Stimulated activated CD4-positive, alpha-beta T cell treated with anti-CD3 and anti-CD28 coated beads, Interleukin-1b, Interleukin-23, amount 100 ng/mL, for 4 hours (primary cell): ENCODE measurements at regions not wholly inside any gene's neighbourhood (a gene's known extent, or its start where the extent isn't known, plus 50 kb on each side); places are given as distances from the start of the nearest gene placed in this dataset.
"Not testable (repeated sequence)": the region's sequence is repeated elsewhere in the genome, so short reads cannot be mapped to it uniquely, and the experiment has no call there.

ENCODE experiments used
- DNase-seq, 2 donors: peaks; one replicate each; pipeline ENCODE4 v3.0.0-alpha.2; 2020; ENCODE audit warnings: low read depth in 2 of 2

DNA sequence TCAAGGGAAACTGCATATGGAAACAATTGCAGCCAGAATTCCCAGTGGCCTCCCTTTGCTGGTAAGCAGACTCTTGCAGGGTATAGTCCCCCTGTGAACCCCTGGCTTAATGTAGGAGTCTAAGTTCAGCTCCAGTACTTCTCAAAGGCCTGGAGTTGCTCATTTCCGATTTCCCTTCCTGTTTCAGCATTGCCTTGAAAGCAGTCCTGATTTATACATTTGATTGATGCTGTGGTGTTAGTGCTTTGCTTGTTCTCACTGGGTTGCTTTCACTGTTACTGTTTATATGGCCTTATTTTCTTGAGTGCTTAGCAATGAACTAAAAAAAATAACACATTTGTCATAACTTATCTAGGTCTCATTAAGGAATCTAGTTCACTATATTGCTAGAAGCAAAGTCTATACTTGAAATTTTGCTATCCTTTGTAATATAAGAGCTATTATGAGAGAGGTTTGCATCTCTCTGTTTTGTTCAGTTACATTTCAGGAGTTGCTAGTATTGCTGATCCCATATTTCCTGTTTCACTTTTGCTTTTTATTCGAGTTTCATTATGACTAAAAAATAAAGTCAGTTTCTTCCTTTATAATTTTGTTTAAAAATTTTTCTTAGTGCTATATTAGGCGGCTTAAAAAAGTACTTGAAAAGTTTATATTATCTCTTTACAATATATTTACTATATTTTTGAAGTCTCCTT is 122.4 kb upstream of the NMUR2 start:
- DNase-seq, result no peak

DNA sequence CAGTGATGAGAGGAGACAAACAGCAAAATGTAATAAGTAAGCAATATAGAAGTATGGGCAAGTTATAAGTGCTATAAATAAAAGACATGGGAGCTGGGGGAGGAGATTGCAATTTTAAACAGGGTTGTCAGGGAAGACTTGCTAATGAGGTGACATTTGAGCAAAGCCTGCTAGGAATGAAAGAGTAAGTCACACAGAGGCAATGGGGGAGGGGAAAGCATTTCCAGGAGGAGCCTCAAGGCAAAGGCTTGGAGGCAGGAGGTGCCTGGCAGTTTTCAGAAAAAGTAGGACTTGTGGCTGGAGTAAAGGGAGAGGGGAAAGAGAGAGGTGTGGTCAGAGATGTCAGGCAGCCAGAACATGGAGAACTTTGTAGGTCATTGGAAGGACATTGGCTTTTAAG is 124.4 kb upstream of the NMUR2 start:
- DNase-seq, result no peak

DNA sequence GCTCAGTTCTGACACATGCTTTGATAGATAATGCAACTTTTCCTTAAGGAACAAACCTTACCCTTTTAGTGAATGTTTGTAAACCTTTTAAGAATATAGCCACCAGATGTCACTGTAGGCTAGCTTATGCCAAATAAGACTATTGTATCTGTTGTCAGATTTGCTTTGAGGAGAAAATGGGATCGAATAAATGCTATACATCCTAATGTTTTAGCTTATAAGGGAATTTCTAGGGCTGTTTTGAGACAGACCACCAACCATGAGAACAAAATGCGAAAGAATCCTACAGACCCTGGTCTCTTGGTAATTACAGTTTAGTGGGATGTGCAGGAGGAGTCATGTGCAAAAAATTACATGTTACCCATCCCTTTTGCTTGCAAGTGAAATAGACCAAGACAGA is 127.6 kb upstream of the NMUR2 start:
- DNase-seq, result no peak

DNA sequence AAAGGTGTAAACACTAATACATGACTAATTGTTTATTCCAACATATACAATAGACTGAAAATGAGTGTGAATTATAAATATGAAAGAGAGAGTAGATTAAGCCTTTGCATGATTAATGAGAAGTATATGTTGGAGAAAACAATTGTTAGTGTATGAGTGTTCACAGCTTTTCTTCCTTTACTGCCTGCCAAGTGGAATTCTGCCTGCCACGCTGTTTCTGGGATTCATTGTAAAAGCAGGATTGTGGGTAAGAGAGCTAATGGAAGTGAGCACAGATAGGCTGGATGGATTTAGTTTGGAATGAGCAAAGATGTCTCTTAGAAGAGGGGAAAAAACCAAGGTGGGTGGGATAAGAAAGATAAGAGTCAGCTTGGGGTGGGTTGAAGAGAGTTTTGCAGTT is 129.6 kb upstream of the NMUR2 start:
- no peak for DNase-seq

DNA sequence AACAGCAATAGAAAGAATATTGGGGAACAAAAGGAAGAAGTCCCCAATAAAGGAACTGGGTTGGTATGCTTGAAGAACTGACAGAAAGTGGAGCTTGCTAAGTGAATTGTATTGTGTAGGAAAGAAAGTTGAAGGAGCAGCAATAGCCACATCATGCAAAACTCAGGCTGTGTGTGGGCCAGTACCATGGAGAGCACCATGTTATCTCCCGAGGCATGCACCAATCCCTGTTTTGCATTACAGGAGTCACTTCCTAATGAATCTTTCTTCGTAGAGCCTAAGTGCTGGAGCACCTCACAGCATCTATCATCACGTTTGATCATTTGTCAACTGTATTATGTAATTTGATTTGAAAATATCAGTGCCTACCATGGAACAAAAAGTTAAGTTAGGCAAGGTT is 137.7 kb upstream of the NMUR2 start:
- no peak for DNase-seq

DNA sequence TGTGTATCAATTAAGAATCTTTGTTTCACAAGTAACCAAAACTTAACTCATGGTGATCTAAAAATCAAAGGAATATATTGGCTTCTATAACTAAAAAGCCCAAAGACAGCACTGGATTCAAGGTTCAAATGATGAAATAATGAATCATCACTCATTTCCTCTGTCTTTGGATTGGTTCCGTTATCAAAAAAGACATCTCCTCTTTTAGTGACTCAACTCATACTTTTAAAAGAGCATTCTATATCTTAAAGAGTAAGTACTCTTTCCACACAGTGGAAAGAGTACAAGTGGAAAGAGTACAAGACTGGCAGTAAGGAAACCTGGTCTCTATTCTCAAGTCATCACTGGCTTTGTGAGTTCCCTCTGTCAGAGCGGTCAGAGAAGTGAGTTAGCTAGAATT is 141.4 kb upstream of the NMUR2 start:
- no peak for DNase-seq

DNA sequence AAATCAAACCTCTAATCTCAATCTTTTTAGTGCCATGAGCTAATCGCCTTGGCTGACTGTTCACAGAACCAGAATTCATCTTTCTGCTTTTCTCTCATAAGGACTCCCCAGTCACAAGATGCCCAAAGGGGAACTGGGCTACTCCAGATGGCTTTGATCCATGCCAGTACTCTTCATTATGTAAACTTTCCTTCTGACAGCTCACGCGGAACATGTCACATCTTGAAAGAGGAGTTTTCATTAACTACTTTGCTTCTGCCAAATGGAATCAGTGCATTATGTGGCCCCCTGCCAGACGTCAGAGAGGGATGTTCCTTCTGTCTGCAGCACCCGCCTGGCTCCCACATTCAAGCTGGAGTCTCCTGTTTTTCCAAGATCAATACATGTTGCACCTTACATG is 142.1 kb upstream of the NMUR2 start:
- no peak for DNase-seq

DNA sequence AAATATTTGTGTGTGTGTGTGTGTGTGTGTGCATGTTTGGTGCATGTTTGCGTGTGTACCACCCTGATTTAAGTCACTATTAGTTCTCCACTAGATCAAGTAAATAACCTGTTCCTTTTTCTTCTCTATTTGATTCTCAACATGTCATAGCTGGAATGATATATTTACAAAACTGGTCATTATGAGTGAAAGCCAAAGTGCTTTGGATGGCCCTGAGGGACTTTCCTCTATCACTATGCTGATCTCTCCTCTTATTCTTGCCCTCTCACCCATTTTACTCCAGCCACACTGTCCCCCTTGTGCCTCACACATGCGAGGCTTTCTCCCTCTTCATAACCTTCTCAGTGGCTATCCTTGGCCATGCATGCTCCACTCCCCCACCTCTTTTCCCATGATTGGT is 144.6 kb upstream of the NMUR2 start:
- no peak for DNase-seq

DNA sequence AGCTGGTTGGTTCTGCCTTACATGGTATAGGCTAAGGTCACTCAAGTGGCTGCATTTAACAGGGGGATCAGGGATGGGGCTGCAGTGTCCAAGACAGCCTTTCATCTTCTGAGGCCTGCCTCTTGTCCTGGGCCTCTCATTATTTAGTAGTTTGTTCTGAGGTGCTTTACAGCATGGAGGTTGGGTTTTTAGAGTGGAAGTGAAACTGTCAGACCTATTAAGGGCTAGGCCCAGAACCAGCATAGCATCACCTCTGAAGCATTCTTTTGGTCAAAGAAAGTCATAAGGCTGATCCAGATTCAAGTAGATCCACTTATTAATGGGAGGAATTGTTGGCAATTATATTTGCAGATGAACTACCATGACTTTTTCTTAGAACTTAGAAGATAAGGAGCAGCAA is 146.0 kb upstream of the NMUR2 start:
- DNase-seq, result no peak

DNA sequence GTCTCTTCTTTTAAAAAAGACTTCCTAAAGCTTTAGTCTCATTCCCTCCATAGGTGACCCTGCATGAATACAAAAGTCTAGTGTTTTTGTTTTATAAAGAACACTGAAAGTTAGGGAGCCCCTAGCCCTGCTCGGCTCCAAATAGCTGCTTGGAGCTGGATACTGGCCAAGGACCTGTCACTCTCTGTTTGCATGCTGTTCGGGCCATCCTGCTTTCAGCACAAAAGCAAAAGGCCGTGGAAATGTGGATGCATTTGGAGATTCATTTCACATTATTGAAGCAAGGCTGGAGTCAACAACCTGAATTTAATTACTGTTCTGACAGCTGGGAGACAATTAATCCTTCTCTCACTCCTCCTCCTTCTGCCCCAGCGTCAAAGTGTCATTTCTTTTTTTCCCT is 151.7 kb upstream of the NMUR2 start:
- DNase-seq, result no peak

DNA sequence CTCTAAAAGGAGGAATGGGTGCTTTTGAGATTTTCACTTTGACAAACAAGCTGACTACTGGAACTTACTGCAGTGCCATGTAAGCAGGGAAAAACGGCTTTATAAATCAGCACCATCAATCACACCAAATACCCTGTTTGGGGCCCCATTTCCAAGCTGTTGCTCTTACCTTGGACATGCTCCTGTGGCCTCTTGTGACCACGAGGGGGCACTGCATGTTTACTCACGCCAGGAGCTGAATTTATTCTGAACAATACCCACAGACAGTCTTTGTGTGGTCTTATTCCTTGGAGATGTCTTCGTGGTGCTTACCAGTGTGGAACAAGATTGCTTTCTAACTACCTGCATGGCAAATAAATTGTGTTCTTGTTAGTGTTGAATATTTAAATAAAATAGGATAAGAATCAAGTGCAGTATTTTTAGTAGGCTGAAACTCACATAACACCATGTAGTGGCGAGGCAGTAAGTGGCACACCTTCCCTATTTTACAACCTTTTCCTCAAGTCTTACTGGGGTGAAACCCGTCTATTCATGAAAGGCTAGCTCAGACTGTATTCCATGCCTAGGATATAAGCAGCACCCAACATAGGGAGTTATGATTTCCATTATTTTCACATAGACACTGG is 155.5 kb upstream of the NMUR2 start:
- DNase-seq, result peak in 1 of 2 donors; percentile 4

DNA sequence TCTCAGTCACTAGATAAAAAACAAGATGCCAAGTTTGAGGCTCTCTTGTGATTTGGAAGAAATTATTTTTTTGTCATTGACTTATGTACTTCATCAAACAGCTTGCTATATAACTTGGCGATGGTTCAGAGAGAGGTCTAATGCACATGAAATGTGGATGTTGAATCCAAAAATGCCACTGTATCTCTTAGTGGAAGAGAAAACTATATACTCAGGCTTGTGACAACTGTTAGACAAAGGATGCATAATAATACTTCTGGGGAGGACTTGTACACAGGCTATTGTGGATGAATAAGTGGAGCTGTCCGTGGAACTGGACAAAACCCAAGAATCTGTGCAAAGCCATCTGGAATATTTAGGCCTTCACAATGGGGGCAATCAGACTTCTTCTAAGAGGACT is 162.9 kb upstream of the NMUR2 start:
- no peak for DNase-seq

DNA sequence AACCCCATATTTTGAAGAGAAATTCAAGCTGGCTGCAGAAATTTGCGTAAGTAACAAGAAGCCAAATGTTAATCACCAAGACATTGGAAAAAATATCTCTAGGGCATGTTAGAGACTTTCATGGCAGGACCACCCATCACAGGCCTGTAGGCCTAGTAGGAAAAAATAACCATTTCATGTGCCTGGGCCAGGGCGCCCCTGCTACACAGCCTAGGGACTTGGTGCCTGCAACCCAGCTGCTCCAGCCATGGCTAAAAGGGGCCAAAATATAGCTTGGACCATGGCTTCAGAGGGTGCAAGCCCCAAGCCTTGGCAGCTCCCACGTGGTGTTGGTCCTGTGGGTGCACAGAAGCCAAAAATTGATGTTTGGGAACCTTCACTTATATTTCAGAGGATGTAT is 167.7 kb upstream of the NMUR2 start:
- no peak for DNase-seq

DNA sequence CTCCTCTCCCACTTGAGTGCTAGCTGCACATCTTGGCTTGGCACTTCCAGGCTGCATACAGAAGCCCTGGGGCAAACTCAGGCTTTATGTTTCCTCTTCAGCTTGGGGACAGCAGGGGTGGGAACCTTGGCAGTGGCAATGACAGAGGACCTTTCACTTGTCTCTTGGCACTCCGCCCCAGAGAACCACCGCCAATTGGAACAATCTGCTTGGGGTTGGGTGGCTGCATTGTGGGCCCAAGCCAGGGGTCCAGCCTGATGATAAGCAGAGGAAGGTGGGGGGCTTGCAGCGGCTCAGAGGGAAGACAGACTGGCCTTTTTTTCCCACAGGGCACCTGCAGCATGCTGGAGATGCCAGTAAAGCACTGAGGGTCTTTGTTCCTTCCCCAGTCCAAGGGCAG is 179.0 kb upstream of the NMUR2 start:
- no peak for DNase-seq

DNA sequence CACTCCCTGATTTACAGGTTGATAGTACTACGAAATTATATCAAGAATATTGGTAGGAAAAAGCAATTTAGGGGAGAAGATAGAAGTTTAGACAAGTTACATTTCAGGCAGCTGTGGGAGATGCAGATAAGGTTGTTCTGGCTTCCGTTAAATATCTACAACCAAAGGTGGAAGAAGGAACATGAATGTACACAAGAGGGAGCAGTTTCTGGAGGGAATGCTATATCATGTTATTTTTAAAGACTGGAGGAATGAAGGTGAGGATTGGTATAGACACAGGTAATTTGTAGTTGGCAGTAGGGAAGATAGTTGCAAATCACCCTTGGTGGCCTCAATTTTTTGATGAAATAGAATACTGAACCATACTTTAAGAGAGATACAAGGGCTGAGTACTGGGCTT is 187.3 kb upstream of the NMUR2 start:
- DNase-seq, result no peak

DNA sequence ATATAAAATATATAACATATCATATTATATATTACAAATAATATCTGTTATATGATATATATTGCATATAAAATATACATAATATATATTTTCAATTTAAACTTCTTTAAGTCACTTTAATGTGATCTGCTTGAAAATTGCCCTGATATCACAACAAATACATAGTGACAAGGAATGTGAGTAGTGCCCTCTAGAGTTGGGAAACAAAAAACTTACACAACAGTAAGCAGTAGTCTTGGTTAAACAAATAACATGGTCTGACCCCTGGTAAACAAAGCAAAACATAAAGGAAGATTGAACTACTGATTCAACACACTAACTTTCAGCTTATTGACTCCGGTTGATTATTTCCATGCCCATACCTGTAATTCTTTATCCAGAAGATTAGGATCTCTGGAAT is 188.3 kb upstream of the NMUR2 start:
- DNase-seq, result no peak

DNA sequence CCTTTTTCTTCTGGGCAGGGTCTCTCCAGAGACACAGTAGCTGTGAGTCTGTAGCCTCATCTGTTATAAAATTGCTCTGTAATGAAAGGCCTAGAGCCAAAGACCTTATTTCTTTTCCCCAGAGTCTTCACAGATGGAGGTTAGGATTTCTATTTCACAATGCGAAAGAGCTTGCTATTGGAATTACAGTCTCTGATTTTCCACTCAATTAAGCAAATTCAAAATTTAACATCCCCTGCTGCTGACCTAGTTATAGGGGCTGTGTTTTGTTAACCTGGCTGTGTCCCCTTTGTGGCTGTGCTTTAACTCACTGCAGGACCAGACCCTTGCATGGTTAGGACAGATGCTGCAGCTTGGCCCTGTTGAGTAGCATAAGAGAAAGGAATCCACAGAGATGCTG is 190.3 kb upstream of the NMUR2 start:
- DNase-seq, result no peak

DNA sequence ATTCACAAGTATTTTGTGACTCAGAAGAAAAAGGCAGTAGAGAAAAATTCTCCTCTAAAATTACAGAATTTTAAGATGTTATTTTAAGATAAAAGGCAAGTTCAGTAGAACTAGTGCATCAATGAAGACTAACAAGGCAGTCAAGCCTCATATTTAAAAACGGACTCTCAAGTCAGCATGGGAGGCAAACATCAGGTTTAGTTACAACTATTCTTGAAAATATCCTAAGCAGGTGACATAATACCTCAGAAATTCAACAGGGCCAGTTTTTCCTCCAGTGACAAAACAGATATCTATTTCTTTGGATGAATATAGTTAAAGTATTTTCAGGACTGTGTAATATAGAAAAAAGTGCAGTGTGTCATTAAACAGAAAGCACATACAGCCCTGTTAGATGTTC is 194.0 kb upstream of the NMUR2 start:
- DNase-seq, result no peak

DNA sequence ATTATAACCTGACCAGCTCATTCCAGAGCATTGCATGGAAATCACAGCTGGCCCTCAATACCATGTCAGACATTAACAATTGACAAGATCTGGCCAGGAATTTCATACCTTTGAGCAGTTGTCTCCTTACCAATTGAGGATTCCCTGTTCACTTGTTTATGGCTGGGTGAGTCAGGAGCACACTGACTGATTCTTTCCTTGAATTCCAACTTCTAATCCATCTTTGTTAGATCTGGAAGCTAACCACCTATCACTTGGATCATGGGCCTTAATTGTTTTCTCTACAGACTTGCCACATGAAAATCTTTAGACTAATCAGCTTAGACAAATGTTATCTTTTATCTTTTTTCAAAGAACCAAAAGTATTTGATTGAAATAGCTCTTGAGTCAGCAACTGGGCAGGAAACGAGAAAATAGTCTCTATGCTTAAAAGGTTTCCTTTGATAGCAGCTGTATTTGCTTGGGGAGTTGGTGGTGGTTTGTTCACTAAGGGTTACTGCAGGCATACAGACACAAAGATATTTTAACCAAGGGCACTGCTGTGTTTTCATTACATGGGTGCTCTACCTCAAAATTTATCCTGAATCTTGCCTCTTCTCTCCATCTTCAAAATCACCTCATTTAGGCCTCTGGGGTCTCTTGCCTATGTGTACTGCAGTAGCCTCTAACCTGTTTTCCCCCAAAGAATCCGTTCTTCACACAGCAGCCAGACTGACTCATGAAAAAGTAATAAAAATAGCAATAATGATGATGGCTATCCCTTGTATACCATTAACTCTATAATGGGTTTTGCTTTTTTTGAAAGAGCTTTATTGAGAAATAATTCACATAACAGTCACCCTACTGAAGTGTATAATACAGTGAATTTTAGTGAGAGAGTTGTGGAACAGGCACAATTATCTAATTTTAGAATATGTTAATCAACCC is 197.0 kb upstream of the NMUR2 start:
- DNase-seq, result no peak

DNA sequence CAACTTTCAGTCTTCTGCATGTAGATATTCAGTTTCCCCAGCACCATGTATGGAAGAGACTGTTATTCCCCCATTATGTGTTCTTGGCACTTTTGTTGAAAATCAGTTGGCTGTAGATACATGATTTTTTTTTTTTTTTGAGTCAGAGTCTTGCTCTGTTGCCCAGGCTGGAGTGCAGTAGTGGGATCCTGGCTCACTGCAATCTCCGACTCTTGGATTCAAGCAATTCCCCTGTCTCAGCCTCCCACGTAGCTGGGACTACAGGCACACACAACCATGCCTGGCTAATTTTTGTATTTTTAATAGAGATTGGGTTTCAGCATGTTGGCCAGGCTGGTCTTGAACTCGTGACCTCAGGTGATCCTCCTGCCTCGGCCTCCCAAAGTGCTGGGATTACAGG is 201.0 kb upstream of the NMUR2 start:
- DNase-seq, result not testable (repeated sequence)

DNA sequence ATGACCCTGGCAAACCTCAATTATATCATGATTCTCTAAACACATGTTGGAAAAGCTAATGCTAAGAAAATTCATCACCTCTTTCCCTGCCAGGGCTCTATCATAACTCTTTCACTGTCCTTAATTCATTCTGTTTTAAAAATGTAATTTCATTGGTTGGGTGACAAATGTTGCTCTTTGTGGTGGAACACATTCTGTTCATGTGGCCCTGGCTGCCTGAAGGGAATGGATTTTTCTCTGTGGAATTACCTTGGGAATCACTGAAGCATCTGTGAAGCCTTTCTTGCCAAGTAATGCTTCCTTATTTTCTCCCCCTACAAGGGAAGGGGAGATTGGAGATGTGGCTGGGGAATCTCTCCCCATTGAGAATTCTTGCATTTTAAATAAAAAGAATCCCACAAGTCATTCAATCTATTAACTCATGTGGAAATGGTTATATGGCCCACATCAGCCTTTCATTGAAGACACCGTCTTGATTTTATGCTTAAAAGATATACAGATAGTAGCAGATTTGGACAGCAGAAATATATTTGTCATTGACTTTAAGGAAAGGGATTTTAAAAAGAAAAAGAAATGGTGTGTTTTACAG is 201.8 kb upstream of the NMUR2 start:
- no peak for DNase-seq

DNA sequence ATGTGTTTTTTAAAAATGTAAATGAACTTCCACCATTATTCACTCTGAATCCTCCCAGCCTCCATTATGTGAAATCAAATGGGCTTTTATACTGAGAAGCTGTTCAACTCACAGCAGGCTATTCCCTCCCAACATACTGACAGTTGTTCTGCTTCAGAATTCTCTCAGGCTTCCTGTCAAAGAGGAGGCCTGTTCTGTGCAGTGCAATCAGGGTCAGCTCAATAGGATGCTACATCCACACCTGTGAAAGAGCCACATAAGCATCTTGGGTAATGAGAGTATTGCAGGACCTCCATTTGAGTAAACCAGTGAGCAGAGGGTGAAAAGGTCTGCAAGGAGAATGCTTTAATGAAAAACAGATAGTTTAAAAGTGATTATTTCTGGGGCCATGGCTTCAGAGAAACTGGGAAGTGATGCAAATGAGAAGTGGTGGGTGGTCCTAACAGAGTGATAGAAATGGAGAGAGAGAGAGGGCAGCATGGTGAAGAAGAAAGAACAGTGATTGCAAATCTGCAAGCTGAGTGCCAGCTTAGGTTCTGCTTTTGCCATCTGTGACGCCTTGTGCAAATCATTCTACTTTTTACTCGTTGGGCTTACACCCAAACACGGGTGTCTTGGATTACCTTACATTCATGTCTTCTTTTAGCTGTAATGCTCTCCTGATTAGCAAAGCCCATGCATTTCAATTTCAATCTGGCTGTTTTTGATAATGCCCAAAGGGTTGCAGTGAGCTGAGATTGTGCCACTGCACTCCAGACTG is 202.5 kb upstream of the NMUR2 start:
- no peak for DNase-seq
